GM21717 (cell line): ENCODE measurements at regions not wholly inside any gene's neighbourhood (a gene's known extent, or its start where the extent isn't known, plus 50 kb on each side); places are given as distances from the start of the nearest gene placed in this dataset.

ENCODE experiments used
- ATAC-seq: cut with Tn5 transposase; IDR thresholded peaks from one replicate; pipeline ENCODE4 v1.9.1; 2021; ENCODE audit warnings: mild to moderate bottlenecking, moderate library complexity; ENCODE audit not compliant: unreplicated experiment

GRCh38 chr3:59268170-59268569, 218.3 kb upstream of the CFAP20DC start:
- ATAC-seq, result no peak

GRCh38 chr3:59267021-59267420, 217.2 kb upstream of the CFAP20DC start:
- ATAC-seq, result no peak

- no peak for ATAC-seq
These were observed 216.7 kb upstream of the CFAP20DC start for GRCh38 chr3:59266551-59266950.

- ATAC-seq, result no peak
These were observed 215.7 kb upstream of the CFAP20DC start for GRCh38 chr3:59265566-59265965.

GRCh38 chr3:59264366-59264765, 214.5 kb upstream of the CFAP20DC start:
- ATAC-seq, result no peak

- no peak for ATAC-seq
These were observed 213.3 kb upstream of the CFAP20DC start for GRCh38 chr3:59263152-59263551.

GRCh38 chr3:59262076-59262498, 212.3 kb upstream of the CFAP20DC start:
- peak; percentile 81 for ATAC-seq

GRCh38 chr3:59261009-59261408, 211.2 kb upstream of the CFAP20DC start:
- no peak for ATAC-seq

GRCh38 chr3:59258550-59259260, 208.9 kb upstream of the CFAP20DC start:
- no peak for ATAC-seq

GRCh38 chr3:59257506-59257905, 207.7 kb upstream of the CFAP20DC start:
- ATAC-seq, result no peak

- no peak for ATAC-seq
These were observed 206.4 kb upstream of the CFAP20DC start for GRCh38 chr3:59256230-59256629.

GRCh38 chr3:59254976-59255375, 205.2 kb upstream of the CFAP20DC start:
- ATAC-seq, result no peak

GRCh38 chr3:59254433-59254832, 204.6 kb upstream of the CFAP20DC start:
- ATAC-seq, result no peak

GRCh38 chr3:59253523-59253922, 203.7 kb upstream of the CFAP20DC start:
- ATAC-seq, result no peak

- ATAC-seq, result no peak
These were observed 202.0 kb upstream of the CFAP20DC start for GRCh38 chr3:59251869-59252268.

- no peak for ATAC-seq
These were observed 200.8 kb upstream of the CFAP20DC start for GRCh38 chr3:59250600-59250999.

- ATAC-seq, result no peak
These were observed 200.0 kb upstream of the CFAP20DC start for GRCh38 chr3:59249698-59250361.

GRCh38 chr3:59249004-59249403, 199.2 kb upstream of the CFAP20DC start:
- no peak for ATAC-seq

- no peak for ATAC-seq
These were observed 197.6 kb upstream of the CFAP20DC start for GRCh38 chr3:59247402-59247841.

- ATAC-seq, result no peak
These were observed 197.0 kb upstream of the CFAP20DC start for GRCh38 chr3:59246719-59247401.

- no peak for ATAC-seq
These were observed 196.2 kb upstream of the CFAP20DC start for GRCh38 chr3:59245859-59246501.
